ENCODE measurements at regions not wholly inside any gene's neighbourhood (a gene's known extent, or its start where the extent isn't known, plus 50 kb on each side); places are given as distances from the start of the nearest gene placed in this dataset.

- no peak overlapping the region for H3K4me2 ChIP-seq (ENCODE audit: low read length)
- H3K36me3 ChIP-seq (ENCODE audit: insufficient read depth, low read length) = no peaks in the 10 kb centered on the region
- H3K27me3 ChIP-seq (ENCODE audit: insufficient read depth, low read length) = no peaks in the 10 kb centered on the region
- no peaks in the 10 kb centered on the region for H3K79me2 ChIP-seq (ENCODE audit: insufficient read depth, low read length)
- TF ChIP-seq CTCF (IDR thresholded peaks at IDR 0.05; ENCODE audit: low read length) = peak; percentile 91
- TF ChIP-seq EZH2 (IDR thresholded peaks at IDR 0.05; ENCODE audit: borderline replicate concordance, low read length) = no peak
- no peaks in the 10 kb centered on the region for H3K9me3 ChIP-seq (ENCODE audit: low read length)
- no peaks in the 10 kb centered on the region for H3K9me2 ChIP-seq (ENCODE audit: low read depth, low read length)
- H3K9ac ChIP-seq (ENCODE audit: low read length) = no peak overlapping the region
- no peak overlapping the region for H3K27ac ChIP-seq (ENCODE audit: low read depth, low read length, poor library complexity, severe bottlenecking)
- H2AFZ ChIP-seq (ENCODE audit: low read length) = no peak overlapping the region
- H3K4me3 ChIP-seq (ENCODE audit: low read depth, low read length, poor library complexity, severe bottlenecking) = no peak overlapping the region
- H4K20me1 ChIP-seq (ENCODE audit: insufficient read depth, low read length) = no peaks in the 10 kb centered on the region
- H3K4me1 ChIP-seq (ENCODE audit: insufficient read depth, low read length, severe bottlenecking) = no peaks in the 10 kb centered on the region
- no peaks in the 10 kb centered on the region for H3F3A ChIP-seq (ENCODE audit: insufficient read depth, low read length)
These were observed 52.0 kb downstream of the RPP21 start for GRCh38 chr6:30396833-30397479.

- H3K27ac ChIP-seq (ENCODE audit: low read depth, low read length, poor library complexity, severe bottlenecking) = no peak overlapping the region
- no peaks in the 10 kb centered on the region for H4K20me1 ChIP-seq (ENCODE audit: insufficient read depth, low read length)
- no peaks in the 10 kb centered on the region for H3K9me2 ChIP-seq (ENCODE audit: low read depth, low read length)
- TF ChIP-seq CTCF (IDR thresholded peaks at IDR 0.05; ENCODE audit: low read length) (no peak), EZH2 (IDR thresholded peaks at IDR 0.05; ENCODE audit: borderline replicate concordance, low read length) (no peak)
- no peaks in the 10 kb centered on the region for H3K9me3 ChIP-seq (ENCODE audit: low read length)
- no peak overlapping the region for H2AFZ ChIP-seq (ENCODE audit: low read length)
- H3F3A ChIP-seq (ENCODE audit: insufficient read depth, low read length) = no peaks in the 10 kb centered on the region
- H3K27me3 ChIP-seq (ENCODE audit: insufficient read depth, low read length) = no peaks in the 10 kb centered on the region
- H3K4me3 ChIP-seq (ENCODE audit: low read depth, low read length, poor library complexity, severe bottlenecking) = no peak overlapping the region
- no peaks in the 10 kb centered on the region for H3K4me1 ChIP-seq (ENCODE audit: insufficient read depth, low read length, severe bottlenecking)
- no peak overlapping the region for H3K9ac ChIP-seq (ENCODE audit: low read length)
- H3K4me2 ChIP-seq (ENCODE audit: low read length) = no peak overlapping the region
- H3K79me2 ChIP-seq (ENCODE audit: insufficient read depth, low read length) = no peaks in the 10 kb centered on the region
- no peaks in the 10 kb centered on the region for H3K36me3 ChIP-seq (ENCODE audit: insufficient read depth, low read length)
These were observed 52.7 kb downstream of the RPP21 start for GRCh38 chr6:30397697-30398096.

DNA sequence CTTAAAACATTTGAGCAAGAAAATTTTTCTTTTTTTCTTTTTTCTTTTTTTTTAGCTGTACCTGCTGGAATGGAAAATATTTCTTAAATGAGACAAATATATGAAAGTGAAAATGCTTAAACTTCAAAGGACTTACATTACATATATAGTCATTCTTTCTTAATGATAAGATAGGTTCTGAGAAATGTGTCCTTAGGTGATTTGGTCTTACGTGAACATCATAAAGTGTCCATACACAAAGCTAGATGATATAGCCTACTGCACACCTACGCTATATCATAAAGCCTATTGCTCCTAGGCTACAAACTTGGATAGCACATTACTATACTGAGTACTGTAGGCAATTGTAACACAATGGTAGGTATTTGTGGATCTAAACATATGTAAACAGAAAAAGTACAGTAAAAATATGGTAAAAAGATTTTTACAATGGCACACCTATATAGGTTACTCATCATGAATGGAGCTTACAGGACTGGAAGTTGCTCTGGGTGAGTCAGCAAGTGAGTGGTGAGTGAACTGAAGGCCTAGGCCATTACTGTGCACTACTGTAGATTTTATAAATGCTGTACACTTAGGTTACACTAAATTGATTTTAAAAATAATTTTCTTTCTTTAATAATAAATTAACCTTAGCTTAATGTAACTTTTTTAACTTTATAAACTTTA is 54.6 kb downstream of the RPP21 start:
- no peaks in the 10 kb centered on the region for H3K36me3 ChIP-seq (ENCODE audit: insufficient read depth, low read length)
- H3K4me1 ChIP-seq (ENCODE audit: insufficient read depth, low read length, severe bottlenecking) = no peaks in the 10 kb centered on the region
- no peak overlapping the region for H3K4me3 ChIP-seq (ENCODE audit: low read depth, low read length, poor library complexity, severe bottlenecking)
- H2AFZ ChIP-seq (ENCODE audit: low read length) = no peak overlapping the region
- H3K27me3 ChIP-seq (ENCODE audit: insufficient read depth, low read length) = no peaks in the 10 kb centered on the region
- no peaks in the 10 kb centered on the region for H3K79me2 ChIP-seq (ENCODE audit: insufficient read depth, low read length)
- H3K27ac ChIP-seq (ENCODE audit: low read depth, low read length, poor library complexity, severe bottlenecking) = no peak overlapping the region
- TF ChIP-seq EZH2 (IDR thresholded peaks at IDR 0.05; ENCODE audit: borderline replicate concordance, low read length) = no peak
- TF ChIP-seq CTCF (IDR thresholded peaks at IDR 0.05; ENCODE audit: low read length) = no peak
- no peak overlapping the region for H3K4me2 ChIP-seq (ENCODE audit: low read length)
- no peaks in the 10 kb centered on the region for H3K9me3 ChIP-seq (ENCODE audit: low read length)
- no peaks in the 10 kb centered on the region for H3F3A ChIP-seq (ENCODE audit: insufficient read depth, low read length)
- no peaks in the 10 kb centered on the region for H3K9me2 ChIP-seq (ENCODE audit: low read depth, low read length)
- no peak overlapping the region for H3K9ac ChIP-seq (ENCODE audit: low read length)
- H4K20me1 ChIP-seq (ENCODE audit: insufficient read depth, low read length) = no peaks in the 10 kb centered on the region
